Esophagus (tissue), 2 donors: ENCODE measurements at regions not wholly inside any gene's neighbourhood (a gene's known extent, or its start where the extent isn't known, plus 50 kb on each side); places are given as distances from the start of the nearest gene placed in this dataset.

Experiments
- H3K27ac ChIP-seq, 2 donors: one replicate each; pipeline ENCODE4 v1.5.1; 2013; ENCODE audit warnings: low read depth in 2 of 2, mild to moderate bottlenecking in 2 of 2, inconsistent platforms in 1 of 2, low read length in 1 of 2, moderate library complexity in 1 of 2
- H3K27me3 ChIP-seq, 2 donors: one replicate each; pipeline ENCODE4 v1.6.1; 2013; ENCODE audit warnings: low read length in 2 of 2, control low read depth in 1 of 2, mild to moderate bottlenecking in 1 of 2; ENCODE audit not compliant: insufficient read depth in 2 of 2, control insufficient read depth in 1 of 2
- H3K36me3 ChIP-seq, 2 donors: one replicate each; pipeline ENCODE4 v1.6.1; 2013; ENCODE audit warnings: low read length in 1 of 2; ENCODE audit not compliant: control insufficient read depth in 2 of 2, insufficient read depth in 2 of 2
- H3K4me1 ChIP-seq, 2 donors: one replicate each; pipeline ENCODE4 v1.6.1; 2013; ENCODE audit warnings: low read length in 1 of 2; ENCODE audit not compliant: control insufficient read depth in 2 of 2, insufficient read depth in 2 of 2
- H3K4me3 ChIP-seq, 2 donors: one replicate each; pipeline ENCODE4 v1.5.1; 2013; ENCODE audit warnings: low read length in 2 of 2, mild to moderate bottlenecking in 2 of 2, low read depth in 1 of 2, moderate library complexity in 1 of 2
- H3K9me3 ChIP-seq, 2 donors: one replicate each; pipeline ENCODE4 v1.6.1; 2013; ENCODE audit warnings: mild to moderate bottlenecking in 2 of 2, low read depth in 1 of 2, low read length in 1 of 2, moderate library complexity in 1 of 2; ENCODE audit not compliant: control insufficient read depth in 2 of 2, insufficient read depth in 1 of 2
- WGBS, 2 donors: extraction: QIAGEN DNeasy Blood & Tissue Kit; methylation state at CpG; one replicate each; pipeline ENCODE4 v1.1.7; 2013; 5-methylcytosine and 5-hydroxymethylcytosine counted together
- donor health status: healthy with polysubstance abuse.
- donor health status: Bipolar disorder and iron deficiency.

DNA sequence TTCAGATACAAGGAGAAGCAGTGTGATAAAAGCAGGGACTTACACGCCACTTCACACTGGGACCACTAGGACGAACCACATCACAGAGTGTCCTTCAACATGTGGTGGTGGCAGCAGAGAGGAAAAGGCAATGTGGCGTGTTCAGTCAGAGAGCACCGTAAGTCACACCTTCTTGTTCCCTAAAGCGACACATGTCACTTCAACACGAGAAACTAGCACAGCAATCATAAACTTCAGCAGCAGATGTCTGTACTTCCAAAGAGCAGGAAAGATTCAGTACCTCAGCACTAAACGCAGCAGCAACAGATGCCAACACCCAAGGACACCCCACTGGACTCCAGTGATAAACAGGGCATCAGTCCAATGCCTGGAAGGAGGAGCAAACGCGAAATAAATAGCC is 96.7 kb downstream of the AREG start:
- Histone ChIP-seq H3K9me3 (no peaks in the 10 kb centered on the region), H3K36me3 (no peaks in the 10 kb centered on the region), H3K27me3 (no peaks in the 10 kb centered on the region), H3K4me1 (peaks cover 0 to 3% of the 10 kb centered on the region in 2 donors), H3K4me3 (no peak overlapping the region), H3K27ac (no peak overlapping the region)
- 68 to 78% methylated on average over 9 of the region's 9 CpGs for WGBS, 2 donors

DNA sequence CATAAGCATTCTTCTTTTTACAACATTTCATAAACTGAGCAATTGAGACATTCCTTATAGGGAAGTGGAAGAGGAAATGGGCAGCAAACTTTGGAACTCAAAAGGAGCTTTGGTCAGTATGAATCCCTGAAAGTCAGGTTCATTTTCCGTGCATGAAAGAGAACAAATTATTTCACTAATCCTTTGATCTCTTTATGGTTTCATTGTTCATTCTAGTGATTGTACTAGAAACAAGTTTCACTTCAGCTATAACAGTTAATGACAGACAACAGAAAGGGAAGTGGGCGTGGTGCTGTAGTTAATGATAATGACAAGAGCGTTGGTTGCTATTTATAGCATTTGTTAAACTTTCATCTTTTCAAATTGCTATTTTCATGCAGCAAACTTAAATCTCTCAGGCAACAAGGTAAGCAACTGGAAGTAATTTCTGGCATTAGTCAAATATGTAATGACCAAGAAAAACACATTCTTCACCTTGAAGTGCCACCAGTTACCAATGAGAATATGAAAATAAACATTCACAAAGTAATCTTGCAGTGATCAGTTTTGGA is 98.4 kb downstream of the AREG start:
- Histone ChIP-seq H3K4me3 (no peak overlapping the region), H3K36me3 (no peaks in the 10 kb centered on the region), H3K27ac (no peak overlapping the region), H3K4me1 (peaks cover 0 to 3% of the 10 kb centered on the region in 2 donors), H3K9me3 (no peaks in the 10 kb centered on the region), H3K27me3 (no peaks in the 10 kb centered on the region)
- 17 to 23% methylated on average over 3 of the region's 3 CpGs for WGBS, 2 donors

DNA sequence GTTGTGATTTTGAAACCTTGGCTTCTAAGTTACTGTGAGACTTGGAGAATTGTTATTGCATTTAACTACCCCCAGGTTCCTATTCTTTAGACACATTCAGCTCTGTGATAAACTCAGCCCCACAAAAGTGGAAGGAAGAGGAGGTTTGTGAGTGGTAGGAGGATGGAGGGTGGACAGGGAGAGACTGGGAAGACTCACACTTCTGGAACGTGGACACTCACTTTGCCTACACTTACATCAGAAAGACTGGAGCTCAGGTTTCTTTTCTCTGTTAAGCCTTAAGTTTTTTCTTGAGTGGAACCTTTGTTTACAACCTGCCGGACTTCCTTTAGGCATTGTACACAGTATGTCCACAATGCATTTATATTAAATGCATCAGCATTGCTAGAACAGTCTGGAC is 99.0 kb downstream of the AREG start:
- Histone ChIP-seq H3K27ac (peak overlapping the region in 1 of 2 donors; percentile 22), H3K4me3 (no peak overlapping the region), H3K36me3 (no peaks in the 10 kb centered on the region), H3K9me3 (no peaks in the 10 kb centered on the region), H3K4me1 (peaks cover 0 to 3% of the 10 kb centered on the region in 2 donors), H3K27me3 (no peaks in the 10 kb centered on the region)
- 55 to 65% methylated on average over 2 of the region's 2 CpGs for WGBS, 2 donors

DNA sequence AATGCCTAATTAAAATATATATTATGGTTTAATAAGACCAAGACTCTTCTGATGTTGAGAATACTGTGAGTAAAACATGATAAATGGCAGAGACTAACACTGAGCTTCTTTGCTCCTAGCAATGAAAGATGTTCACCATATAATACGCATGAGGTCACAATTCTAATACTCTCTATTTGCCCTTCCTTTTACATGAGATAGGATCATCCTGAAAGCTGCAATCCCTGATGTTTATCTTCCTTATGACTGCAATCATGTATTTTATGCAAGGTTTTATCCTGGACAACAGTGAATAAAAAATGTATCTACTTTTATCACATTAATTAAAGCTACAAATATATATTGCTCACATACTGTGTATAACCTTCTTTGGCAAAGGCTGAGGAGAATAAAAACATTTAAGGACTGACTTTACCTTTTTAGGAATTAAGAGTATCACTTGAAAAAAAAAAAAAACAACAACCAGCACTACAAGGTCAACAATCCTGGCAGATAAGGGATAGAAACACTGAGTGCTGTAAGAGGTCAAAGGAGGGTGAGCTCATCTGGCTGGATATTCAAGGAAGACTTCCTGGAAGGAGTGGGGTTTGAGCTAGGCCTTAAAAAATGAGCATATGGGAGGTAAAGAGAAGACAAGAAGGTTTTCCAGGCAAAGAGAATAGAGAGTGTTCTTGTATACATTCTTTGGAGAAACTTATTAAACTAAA is 99.9 kb downstream of the AREG start:
- H3K9me3 ChIP-seq = no peaks in the 10 kb centered on the region
- no peak overlapping the region for H3K27ac ChIP-seq
- no peak overlapping the region for H3K4me3 ChIP-seq
- 80 to 88% methylated on average over 1 of the region's 1 CpG for WGBS, 2 donors
- peaks cover 0 to 3% of the 10 kb centered on the region in 2 donors for H3K4me1 ChIP-seq
- H3K36me3 ChIP-seq = no peaks in the 10 kb centered on the region
- H3K27me3 ChIP-seq = no peaks in the 10 kb centered on the region

- H3K9me3 ChIP-seq = no peaks in the 10 kb centered on the region
- H3K27me3 ChIP-seq = no peaks in the 10 kb centered on the region
- peak overlapping the region in 1 of 2 donors; percentile 76 for H3K27ac ChIP-seq
- H3K4me3 ChIP-seq = no peak overlapping the region
- H3K36me3 ChIP-seq = no peaks in the 10 kb centered on the region
- peaks cover 0 to 3% of the 10 kb centered on the region in 2 donors for H3K4me1 ChIP-seq
Measured at GRCh38 chr4:74545448-74545847, 100.5 kb downstream of the AREG start.

DNA sequence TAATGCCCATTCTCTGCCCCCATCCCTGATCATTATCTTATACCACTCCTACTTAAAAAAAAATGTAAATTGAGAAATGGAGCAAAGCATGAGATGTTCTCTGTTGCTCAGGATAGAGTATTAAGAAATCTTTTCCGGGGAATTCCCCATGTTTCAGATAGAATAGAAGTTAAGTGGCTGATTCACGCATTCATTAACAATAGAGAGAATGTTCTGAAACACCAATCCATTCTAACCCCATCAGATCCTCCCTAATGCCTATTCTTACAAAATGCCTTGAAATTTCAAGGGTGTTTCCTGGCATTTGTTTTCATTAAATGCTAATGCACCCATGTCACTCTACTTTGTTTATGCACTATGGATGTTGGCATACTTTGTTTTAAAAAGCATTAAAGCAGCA is 101.1 kb downstream of the AREG start:
- Histone ChIP-seq H3K27ac (no peak overlapping the region), H3K4me1 (peaks cover 0 to 3% of the 10 kb centered on the region in 2 donors), H3K36me3 (no peaks in the 10 kb centered on the region), H3K27me3 (no peaks in the 10 kb centered on the region), H3K9me3 (no peaks in the 10 kb centered on the region), H3K4me3 (no peak overlapping the region)
- 47 to 65% methylated on average over 2 of the region's 2 CpGs for WGBS, 2 donors

DNA sequence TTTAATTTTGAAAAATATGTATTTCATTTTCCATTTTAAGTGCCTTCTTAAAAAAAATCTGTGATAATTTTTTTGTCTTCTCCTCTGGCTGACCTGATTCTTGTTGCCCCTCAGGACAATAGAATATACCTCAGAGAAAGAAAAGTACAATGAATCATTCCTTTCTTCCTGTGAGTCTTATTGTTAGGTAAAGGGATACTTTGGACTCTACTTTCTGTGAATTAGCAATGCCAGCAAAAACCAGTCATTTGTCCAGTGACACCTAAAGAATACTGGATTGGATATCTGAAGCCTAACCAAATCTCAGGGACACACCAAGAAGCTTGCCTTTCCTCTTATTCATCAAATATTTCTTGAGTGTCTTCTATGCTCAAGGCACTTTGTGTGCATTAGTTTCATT is 102.1 kb downstream of the AREG start:
- Histone ChIP-seq H3K27ac (no peak overlapping the region), H3K4me1 (peaks cover 0 to 3% of the 10 kb centered on the region in 2 donors), H3K9me3 (no peaks in the 10 kb centered on the region), H3K4me3 (no peak overlapping the region), H3K27me3 (no peaks in the 10 kb centered on the region), H3K36me3 (no peaks in the 10 kb centered on the region)

DNA sequence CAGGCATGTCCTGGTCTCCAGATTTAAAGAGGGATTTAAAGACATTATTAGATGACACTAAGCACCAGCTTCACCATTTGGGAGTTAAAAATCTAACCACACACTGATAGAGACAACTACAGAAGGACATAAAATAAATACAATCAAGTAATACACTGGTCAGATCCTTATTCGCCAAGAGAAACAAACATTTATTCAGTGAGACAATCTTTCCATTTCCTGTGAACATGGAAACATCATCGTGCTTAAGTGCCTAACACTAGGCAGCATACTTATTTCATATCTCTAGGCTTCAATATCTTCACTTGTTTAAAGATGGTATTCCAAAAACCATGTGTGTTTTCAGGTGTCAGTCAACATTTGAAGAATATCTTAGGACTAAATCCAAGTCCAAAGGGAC is 103.6 kb downstream of the AREG start:
- H3K27me3 ChIP-seq = no peaks in the 10 kb centered on the region
- peaks cover 0 to 3% of the 10 kb centered on the region in 2 donors for H3K4me1 ChIP-seq
- H3K27ac ChIP-seq = no peak overlapping the region
- no peaks in the 10 kb centered on the region for H3K9me3 ChIP-seq
- H3K4me3 ChIP-seq = no peak overlapping the region
- H3K36me3 ChIP-seq = no peaks in the 10 kb centered on the region
- WGBS, 2 donors = 67 to 70% methylated on average over 2 of the region's 2 CpGs

GRCh38 chr4:74549936-74550335 is 105.0 kb downstream of the AREG start:
- Histone ChIP-seq H3K9me3 (no peaks in the 10 kb centered on the region), H3K27me3 (no peaks in the 10 kb centered on the region), H3K27ac (no peak overlapping the region), H3K4me1 (peaks cover 0 to 3% of the 10 kb centered on the region in 2 donors), H3K4me3 (no peak overlapping the region), H3K36me3 (no peaks in the 10 kb centered on the region)
- 91% methylated on average over 2 of the region's 2 CpGs for WGBS, 2 donors

DNA sequence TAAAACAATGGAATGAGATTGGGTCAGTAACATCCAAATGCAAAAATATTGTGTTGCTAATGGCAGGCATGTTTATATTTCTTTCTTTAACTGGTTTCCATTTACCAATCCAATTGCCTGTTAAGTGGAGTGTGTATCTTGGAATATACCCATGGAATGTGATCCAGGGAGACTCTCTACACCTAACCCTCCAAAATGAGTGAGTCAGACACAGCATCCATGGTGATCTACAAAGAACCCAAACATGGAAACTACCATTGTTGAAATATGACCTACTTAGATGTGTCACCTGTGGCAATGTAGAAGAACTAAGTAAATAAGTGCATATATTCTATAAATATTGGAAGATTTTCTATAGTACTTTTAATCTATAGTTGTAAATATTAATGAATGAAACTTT is 110.3 kb downstream of the AREG start:
- Histone ChIP-seq H3K36me3 (no peaks in the 10 kb centered on the region), H3K27me3 (no peaks in the 10 kb centered on the region), H3K27ac (no peak overlapping the region), H3K4me3 (no peak overlapping the region), H3K9me3 (no peaks in the 10 kb centered on the region), H3K4me1 (no peaks in the 10 kb centered on the region)
